ENCODE measurements at regions not wholly inside any gene's neighbourhood (a gene's known extent, or its start where the extent isn't known, plus 50 kb on each side); places are given as distances from the start of the nearest gene placed in this dataset.
"Not testable (repeated sequence)": the region's sequence is repeated elsewhere in the genome, so short reads cannot be mapped to it uniquely, and the experiment has no call there.

GRCh38 chr13:63909726-63910375 is 2494.2 kb upstream of the PCDH20 start:
- no peak for DNase-seq (ENCODE audit: low read depth, low spot score)
- H3K4me3 ChIP-seq (ENCODE audit: low read length): no peak overlapping the region

DNA sequence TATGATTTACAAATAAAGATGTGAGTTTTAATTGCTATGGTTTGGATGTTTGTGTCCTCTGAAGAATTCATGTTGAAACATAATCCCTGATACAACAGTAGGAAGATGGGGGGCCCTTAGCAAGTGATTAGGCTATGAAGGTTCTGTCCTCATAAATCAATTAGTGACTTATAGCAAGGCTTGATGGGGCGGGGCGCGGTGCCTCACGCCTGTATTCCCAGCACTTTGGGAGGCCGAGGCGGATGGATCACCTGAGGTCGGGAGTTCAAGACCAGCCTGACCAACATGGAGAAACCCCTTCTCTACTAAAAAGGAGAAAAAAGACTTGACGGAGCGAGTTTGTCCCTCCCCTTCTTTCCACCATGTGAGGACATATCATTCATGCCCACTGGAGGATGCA is 2486.5 kb upstream of the PCDH20 start:
- no peak for DNase-seq (ENCODE audit: low read depth, low spot score)

GRCh38 chr13:63901630-63902029 is 2486.0 kb upstream of the PCDH20 start:
- no peak for DNase-seq (ENCODE audit: low read depth, low spot score)
- no peak overlapping the region for H3K4me3 ChIP-seq (ENCODE audit: low read length)

More for the DNA sequence above, 2486.5 kb upstream of the PCDH20 start:
- H3K4me3 ChIP-seq (ENCODE audit: low read length): no peak overlapping the region

GRCh38 chr13:63900406-63900805 is 2484.8 kb upstream of the PCDH20 start:
- no peak for DNase-seq (ENCODE audit: low read depth, low spot score)
- H3K4me3 ChIP-seq (ENCODE audit: low read length): no peak overlapping the region

GRCh38 chr13:63896321-63896720 is 2480.7 kb upstream of the PCDH20 start:
- no peak for DNase-seq (ENCODE audit: low read depth, low spot score)
- H3K4me3 ChIP-seq (ENCODE audit: low read length): no peak overlapping the region

- DNase-seq (ENCODE audit: low read depth, low spot score): no peak
- H3K4me3 ChIP-seq (ENCODE audit: low read length): no peak overlapping the region
Measured at GRCh38 chr13:63882052-63882451, 2466.4 kb upstream of the PCDH20 start.

- no peak overlapping the region for H3K4me3 ChIP-seq (ENCODE audit: low read length)
- DNase-seq (ENCODE audit: low read depth, low spot score): no peak
Measured at GRCh38 chr13:63880705-63881104, 2465.1 kb upstream of the PCDH20 start.

- DNase-seq (ENCODE audit: low read depth, low spot score): no peak
- H3K4me3 ChIP-seq (ENCODE audit: low read length): no peak overlapping the region
Measured at GRCh38 chr13:63873936-63874335, 2458.3 kb upstream of the PCDH20 start.

DNA sequence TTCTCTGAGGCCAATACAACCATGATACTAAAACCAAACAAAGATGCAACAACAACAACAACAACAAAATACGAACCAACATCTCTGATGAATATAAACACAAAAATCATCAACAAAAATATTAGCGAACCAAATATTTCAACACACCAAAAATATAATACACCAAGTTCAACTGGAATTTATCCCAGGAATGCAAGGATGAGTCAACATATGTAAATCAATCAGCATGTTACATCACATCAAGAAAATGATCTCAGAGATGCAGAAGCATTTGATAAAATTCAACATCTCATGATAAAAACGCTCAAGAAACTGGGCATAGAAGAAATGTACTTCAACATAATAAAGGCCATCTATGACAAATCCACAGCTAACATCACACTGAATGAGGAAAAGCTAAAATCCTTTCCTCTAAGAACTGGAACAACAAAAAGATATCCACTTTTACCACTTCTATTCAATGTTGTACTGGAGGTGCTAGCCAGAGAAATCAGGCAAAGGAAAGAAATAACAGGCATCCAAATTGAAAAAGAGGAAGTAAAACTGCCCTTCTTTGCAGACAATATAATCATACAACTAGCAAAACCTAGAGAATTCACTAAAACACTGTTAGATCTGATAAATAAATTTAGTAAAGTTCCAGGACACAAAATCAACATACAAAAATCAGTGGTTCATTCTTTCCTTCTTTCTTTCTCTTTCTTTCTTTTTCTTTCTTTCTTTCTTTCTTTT is 2448.7 kb upstream of the PCDH20 start:
- no peak overlapping the region for H3K4me3 ChIP-seq (ENCODE audit: low read length)
- DNase-seq (ENCODE audit: low read depth, low spot score): no peak

- H3K4me3 ChIP-seq (ENCODE audit: low read length): no peak overlapping the region
- DNase-seq (ENCODE audit: low read depth, low spot score): no peak
Measured at GRCh38 chr13:63855457-63856118, 2439.9 kb upstream of the PCDH20 start.

- DNase-seq (ENCODE audit: low read depth, low spot score): no peak
- no peak overlapping the region for H3K4me3 ChIP-seq (ENCODE audit: low read length)
Measured at GRCh38 chr13:63853816-63854215, 2438.2 kb upstream of the PCDH20 start.

DNA sequence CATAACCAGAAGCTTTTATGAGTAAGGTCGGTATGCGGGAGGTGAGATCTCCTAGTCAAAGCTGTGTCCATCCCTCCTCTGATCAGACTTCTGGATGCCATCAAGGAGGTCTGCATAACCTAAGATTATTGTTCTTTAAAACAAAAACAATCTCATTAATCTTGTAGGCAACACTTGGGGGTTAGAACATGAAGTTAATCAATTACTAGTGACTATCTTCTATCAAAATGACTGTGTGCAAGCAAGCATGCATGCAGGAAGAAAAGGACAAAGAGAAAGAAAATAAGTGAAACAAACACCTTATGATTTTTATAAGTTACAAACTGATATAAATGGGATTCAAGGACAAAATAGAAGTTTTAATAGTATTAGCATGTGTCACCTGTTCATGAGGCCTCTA is 2435.9 kb upstream of the PCDH20 start:
- DNase-seq (ENCODE audit: low read depth, low spot score): no peak
- no peak overlapping the region for H3K4me3 ChIP-seq (ENCODE audit: low read length)

GRCh38 chr13:63843766-63844699 is 2428.4 kb upstream of the PCDH20 start:
- no peak for DNase-seq (ENCODE audit: low read depth, low spot score)
- H3K4me3 ChIP-seq (ENCODE audit: low read length): no peak overlapping the region

DNA sequence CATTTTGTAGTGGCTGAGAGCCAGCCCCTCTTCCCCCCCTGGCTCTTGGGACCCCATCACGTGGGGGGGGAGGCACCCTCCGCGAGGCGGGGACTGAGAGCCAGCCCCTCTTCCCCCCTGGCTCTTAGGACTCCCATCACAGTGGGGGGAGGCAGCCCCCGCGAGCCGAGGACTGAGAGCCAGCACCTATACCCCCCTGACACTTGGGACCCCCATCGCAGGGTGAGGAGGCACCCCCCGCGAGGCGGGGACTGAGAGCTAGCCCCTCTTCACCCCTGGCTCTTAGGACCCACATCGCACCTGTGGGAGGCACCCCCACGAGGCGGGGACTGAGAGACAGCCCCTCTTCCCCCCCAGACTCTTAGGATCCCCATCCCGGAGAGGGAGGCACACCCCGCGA is 2426.5 kb upstream of the PCDH20 start:
- no peak overlapping the region for H3K4me3 ChIP-seq (ENCODE audit: low read length)
- no peak for DNase-seq (ENCODE audit: low read depth, low spot score)

DNA sequence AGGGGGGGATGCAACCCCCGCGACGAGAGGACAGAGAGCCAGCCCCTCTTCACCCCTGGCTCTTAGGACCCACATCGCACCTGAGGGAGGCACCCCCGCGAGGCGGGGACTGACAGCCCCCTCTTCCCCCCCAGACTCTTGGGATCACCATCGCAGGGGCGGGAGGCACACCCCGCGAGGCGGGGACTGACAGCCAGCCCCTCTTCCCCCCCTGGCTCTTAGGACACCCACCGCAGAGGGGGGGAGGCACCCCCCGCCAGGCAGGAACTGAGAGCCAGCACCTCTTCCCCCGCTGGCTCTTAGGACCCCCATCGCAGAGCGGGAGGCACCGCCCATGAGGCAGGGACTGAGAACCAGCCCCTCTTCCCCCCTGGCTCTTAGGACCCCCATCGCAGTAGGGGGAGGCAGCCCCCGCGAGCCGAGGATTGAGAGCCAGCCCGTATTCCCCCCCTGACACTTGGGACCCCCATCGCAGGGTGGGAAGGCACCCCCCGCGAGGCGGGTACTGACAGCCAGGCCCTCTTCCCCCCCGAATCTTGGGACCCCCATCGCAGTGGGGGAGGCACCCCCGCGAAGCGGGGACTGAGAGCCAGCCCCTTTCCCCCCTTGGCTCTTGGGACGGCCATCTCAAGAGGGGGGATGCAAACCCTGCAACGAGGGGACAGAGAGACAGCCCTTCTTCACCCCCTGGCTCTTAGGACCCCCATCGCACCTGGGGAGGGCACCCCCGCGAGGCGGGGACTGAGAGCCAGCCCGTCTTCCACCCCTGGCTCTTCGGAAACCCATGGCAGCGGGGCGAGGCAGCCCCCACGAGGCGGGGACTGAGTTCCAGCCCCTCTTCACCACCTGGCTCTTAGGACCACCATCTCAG is 2425.1 kb upstream of the PCDH20 start:
- no peak for DNase-seq (ENCODE audit: low read depth, low spot score)
- H3K4me3 ChIP-seq (ENCODE audit: low read length): no peak overlapping the region

DNA sequence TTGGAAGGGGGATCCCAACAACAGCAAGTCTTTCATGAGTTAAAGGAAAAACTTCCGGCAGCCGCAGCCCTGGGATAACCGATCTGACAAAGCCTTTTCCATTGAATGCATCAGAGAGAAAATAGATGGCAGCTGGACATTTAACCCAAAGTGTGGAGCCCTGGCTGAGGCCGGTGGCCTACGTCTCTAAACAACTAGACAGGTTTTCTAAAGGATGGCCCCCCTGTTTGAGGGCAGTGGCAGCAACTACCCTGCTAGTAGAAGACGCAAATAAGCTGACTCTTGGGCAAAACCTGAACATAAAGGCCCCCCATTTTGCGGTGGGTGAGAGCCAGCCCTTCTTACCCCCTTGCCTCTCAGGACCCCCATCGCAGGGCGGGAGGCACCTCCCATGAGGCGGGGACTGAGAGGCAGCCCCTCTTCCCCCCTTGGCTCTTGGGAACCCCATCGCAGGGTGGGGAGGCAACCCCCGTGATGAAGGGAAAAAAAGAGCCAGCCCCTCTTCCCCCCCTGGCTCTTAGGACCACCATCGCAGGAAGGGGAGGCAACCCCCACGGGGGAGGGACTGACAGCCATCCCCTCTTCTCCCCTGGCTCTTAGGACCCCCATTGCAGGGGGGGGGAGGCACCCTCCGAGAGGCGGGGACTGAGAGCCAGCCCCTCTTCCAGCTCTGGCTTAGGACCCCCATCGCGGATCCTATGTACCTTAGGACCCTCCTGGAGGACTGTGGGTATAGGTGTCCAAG is 2422.9 kb upstream of the PCDH20 start:
- DNase-seq (ENCODE audit: low read depth, low spot score): no peak
- no peak overlapping the region for H3K4me3 ChIP-seq (ENCODE audit: low read length)

DNA sequence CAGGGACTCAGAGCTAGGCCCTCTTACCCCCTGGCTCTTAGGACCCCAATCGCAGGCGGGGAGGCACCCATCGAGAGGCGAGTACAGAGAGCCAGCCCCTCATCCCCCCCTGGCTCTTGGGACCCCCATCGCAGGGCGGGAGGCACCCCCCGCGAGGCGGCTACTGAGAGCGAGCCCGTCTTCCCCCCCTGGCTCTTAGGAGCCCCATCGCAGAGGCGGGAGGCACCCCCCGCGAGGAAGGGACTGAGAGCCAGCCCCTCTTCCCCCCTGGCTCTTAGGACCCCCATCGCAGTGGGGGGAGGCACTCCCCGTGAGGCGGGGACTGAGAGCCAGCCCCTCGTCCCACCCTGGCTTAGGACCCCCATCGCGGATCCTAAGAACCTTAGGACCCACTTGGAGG is 2422.1 kb upstream of the PCDH20 start:
- H3K4me3 ChIP-seq (ENCODE audit: low read length); DNase-seq (ENCODE audit: low read depth, low spot score): not testable (repeated sequence)

GRCh38 chr13:63829609-63830008 is 2414.0 kb upstream of the PCDH20 start:
- not testable (repeated sequence) for DNase-seq (ENCODE audit: low read depth, low spot score)

More at GRCh38 chr13:63829609-63830008, 2414.0 kb upstream of the PCDH20 start:
- H3K4me3 ChIP-seq (ENCODE audit: low read length): not testable (repeated sequence)

All from Jurkat, Clone E6-1 (cell line).